ENCODE measurements at regions not wholly inside any gene's neighbourhood (a gene's known extent, or its start where the extent isn't known, plus 50 kb on each side); places are given as distances from the start of the nearest gene placed in this dataset.
"Not testable (repeated sequence)": the region's sequence is repeated elsewhere in the genome, so short reads cannot be mapped to it uniquely, and the experiment has no call there.

DNA sequence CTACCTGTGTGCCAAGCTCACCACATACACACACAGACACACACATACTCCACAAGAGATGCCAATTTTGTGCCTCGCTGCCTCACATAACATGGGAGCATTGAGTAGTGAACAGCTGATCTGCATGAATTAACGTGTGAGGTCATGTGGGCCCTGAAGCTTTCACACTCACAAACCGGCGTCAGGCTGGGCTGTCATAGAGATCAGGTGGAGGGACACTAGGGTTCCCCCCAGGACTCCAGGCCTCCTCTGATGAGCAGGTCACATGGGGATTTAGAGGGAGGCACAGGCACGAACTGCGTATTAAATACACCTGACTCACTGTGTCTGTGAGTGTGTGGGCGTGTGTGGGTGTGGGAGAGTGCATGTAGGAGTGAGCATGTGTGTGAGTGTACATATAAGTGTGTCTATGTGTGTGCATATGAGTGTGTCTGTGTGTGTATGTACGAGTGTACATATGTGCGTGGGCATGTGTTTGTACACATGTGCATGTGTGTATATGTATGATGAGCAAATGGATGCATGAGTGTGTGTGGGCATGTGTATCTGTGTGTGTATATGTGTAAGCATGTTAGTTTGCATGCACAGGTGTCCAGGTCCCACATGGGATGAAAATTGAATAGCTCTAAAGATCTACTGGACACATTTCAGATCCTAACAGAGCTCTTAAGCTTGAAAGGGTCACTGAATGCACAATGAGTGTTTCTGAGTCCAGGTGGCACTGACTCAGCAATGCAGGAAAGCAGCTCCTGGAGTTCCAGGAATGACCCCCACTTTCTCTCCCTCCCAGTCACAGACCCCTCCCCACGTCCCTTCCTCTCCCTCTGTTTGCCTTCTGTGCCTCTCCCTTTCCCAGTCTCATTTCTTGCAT, 336.6 kb downstream of the PREX1 start:
- DNase-seq (ENCODE audit: low spot score), result no peak

DNA sequence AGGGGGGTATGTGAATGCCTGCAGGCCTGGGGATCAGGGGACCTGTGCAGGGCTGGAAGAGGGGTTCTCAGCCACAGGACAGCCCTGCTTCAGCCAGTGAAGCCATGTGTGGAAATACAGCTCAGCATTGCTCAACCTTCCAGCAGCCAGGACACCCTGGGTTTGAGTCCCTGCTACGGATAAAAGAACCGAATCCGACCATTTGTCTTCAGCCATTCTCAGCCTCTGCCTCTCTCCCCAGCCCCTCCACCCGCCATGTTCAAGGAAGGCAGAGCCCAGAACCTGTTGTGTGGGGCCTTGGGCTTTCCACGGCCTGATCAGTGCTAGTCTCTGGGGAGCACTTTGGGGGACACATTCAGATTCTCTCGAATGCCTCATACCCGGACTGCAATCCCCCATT, 337.5 kb downstream of the PREX1 start:
- not testable (repeated sequence) for DNase-seq (ENCODE audit: low spot score)

DNA sequence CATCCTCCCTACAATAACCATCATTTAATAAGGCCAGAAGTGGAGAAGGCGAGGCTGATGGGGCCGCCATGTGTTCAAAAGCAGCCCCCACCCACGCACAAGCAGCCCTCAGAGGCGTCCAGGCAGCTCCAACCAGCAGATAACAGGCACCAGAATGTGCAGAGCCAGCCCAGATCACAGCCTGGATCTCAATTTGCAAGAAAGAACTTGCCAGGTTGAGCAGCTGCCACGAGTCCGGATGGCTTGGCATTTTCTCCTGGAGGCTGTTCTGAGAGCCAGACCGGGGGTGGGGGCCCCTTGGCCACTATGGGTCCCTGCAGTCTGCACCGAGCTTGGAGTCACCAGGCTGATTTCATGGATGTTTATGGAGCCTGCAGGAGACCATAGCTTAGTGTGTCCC, 338.1 kb downstream of the PREX1 start:
- DNase-seq (ENCODE audit: low spot score), result no peak

DNA sequence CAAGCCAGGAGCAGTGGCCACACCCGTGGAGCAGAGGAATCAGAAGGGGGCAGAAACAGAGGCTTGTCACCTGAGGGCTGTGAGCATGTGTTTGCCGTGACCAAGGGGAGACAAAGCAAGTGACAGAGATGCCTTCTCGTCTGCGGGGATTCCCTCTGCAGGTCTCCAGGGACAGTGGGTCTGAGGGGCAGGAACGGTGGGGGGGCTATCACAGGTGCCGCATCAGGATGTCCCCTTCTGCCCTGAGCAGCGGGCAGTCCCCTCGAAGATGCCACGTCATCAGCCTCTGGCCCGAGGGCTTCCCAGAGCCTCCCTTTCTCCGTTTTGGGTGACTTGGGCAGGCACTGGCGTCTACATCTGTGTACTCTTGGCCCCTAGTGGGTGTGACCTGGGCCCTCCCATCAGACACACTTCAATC, 338.7 kb downstream of the PREX1 start:
- DNase-seq (ENCODE audit: low spot score), result no peak

DNA sequence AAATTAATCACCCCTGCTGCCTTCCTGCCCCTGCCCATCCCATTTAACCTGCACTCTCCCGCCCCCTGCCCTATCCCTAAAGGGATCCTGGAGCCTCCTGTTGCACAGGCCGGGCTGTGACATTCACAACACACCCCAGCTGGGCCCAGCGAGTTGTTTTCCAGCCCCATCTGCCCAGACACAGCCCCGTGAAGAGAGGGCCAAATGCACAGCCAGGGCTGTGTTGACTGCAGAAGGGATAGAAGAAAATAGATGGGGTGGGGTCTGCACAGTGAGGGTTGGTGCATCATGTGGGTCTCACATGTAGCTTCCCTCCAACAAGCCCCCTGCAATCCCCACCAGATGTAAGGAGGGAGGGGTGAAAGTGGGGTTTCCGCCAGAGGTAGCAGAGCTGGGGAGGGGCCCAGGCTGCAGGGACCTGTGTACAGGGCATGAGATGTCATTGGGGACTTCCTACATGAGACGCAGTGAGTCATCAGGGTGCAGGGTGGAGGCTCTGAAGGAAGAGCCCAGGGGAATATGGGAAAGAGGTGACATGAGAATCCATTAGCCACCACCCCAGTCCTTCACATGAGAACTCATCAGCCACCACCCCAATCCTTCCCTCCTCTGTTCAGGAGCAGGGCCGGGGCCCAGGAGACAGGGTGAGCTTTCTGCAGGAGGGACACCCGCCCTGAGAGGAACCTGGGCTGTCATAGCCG, 339.3 kb downstream of the PREX1 start:
- not testable (repeated sequence) for DNase-seq (ENCODE audit: low spot score)

DNA sequence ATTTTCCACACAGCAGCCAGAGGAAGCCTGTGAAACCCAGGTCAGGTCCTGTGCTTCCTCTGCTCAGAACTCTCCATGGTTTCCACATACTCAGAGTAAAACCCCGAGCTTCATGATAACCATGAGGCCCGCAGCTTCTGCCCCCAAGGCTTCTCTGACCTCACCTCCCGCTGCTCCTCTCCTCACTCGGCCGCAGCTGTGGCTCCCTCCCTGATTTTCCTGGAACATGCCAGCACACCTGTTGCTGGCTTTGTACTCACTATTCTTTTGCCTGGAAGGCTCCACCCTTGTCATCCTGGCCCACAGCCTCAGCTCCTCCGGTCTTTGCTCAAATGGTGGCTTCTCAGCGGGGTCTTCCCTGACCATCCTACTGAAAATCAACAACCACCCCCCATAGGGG, 341.7 kb downstream of the PREX1 start:
- DNase-seq (ENCODE audit: low spot score), result no peak

DNA sequence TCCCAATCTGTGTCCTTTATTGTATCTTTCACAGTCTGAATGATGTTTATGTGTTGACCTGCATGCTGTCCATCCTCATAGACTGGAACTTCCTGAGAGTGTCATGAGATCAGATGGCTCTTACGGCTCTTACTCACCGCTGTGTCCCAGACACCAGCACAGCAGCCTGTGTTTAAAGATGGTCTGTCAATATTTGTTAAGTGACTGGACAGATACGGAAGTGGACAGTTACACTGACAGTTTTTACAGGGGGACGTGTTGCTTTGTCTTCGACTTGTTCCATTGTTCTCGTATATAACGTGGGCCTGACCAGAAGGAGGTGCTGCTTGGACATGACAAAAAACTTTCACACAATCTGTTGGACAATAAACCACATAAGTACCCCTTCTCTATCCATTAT, 342.6 kb downstream of the PREX1 start:
- not testable (repeated sequence) for DNase-seq (ENCODE audit: low spot score)

DNA sequence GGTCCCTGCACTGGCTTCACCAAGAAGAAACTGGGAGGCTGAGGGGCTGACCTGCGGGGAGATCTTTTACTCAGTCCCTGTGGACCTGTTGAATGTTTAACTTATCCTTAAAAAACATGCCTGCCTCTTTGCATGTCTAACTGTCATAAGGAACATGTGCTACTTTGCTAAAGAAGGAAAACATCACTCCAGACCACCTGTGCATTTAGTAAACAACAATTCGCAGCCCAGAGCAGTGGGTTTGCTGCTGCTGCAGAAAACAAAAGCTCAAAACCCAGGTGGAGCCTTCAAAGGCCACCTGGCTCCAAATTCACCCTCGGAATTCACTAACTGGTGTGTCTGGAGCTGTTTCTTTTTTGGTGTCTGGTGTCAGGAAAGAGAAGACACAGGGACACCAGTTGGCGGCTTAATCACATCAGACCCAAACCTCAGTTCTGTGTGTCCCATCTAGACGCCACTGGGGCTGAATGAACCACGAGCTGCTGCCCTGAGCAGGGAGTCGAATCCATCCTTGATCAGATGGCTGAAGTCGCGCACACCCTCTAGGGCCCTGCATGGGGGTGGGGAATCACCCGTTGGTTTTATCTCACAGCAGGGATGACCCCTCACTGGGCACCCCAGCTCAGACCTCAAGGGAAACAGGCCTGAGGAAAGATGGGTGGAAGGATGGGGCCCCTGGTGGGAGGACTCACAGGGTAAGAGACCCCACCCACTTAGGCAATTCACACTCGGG, 344.3 kb downstream of the PREX1 start:
- no peak for DNase-seq (ENCODE audit: low spot score)

DNA sequence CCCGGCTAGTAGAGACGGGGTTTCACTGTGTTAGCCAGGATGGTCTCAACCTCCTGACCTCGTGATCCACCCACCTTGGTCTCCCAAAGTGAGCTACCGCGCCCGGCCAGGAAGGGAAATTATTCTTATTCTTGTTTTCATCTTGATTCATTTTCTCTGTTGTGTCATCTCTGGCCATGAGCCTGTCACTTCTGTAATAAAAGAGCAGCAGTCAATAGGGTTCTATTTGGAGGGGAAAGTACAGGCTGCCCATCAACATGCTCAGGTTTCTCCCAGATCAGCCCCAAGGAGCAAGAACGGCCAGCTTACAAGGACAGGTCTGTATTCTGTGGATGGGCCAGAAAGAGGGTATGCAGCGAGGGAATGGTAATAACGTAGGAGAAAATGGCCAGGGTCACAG, 345.0 kb downstream of the PREX1 start:
- no peak for DNase-seq (ENCODE audit: low spot score)

DNA sequence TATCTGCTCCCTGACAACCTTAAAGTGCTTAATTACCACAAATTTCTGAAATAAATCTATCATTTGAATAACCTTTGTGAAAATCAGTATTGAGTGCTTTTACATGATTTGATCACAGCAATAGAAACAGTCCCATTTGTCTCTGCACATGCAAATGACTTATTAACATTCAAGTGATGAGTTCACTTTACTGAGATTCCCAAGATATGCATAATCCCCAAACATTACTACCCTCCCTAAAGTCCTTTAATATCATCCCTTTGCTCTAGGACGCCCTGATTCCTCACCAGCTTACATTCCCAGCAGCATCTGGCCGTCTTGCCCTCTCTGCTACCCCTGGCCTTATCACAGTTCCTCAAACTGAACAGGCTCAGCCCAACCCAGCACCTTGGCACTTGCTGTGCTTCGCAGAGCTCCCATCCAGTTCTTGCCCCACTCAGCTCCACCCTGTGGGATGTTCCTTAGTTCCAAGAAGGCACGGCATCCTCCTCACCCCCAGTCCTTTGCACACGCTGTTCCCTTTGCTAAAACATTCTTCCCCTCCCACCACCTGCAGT, 347.5 kb downstream of the PREX1 start:
- no peak for DNase-seq (ENCODE audit: low spot score)

DNA sequence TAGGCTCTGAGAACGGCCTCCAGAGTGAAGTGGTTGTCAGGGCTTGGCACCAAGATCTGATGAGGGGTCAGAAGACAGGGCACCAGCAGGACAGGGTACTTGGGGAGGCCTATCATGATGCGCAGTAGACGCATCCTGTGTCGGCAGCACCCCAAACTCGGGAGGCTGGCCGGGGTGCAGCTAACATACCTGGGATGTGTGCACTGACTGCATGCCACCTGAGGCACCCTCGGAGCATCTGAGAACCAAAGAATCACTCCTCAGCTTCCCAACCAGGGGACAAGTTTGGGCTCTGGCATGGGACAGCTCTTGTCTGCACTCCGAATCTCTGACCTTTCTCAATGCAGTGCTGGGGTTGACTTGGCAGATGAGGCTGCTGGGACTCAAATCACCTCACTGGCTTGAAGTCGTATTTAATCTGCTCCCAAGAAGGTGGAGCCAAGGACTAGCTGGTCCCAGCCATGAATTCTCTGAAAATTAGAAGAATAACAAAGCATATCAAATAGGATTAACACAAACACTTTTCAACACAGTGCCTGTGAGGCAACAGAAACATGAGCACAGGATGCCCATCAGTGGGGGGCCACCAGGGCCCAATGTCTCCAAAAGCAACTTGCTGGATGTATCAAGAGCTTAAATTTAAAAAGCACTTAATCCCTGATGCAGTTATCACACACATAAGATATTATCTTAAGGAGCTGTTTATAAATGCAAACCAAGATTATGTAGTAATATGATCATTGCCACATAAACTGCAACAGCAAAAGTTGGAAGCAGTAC, 348.8 kb downstream of the PREX1 start:
- no peak for DNase-seq (ENCODE audit: low spot score)

DNA sequence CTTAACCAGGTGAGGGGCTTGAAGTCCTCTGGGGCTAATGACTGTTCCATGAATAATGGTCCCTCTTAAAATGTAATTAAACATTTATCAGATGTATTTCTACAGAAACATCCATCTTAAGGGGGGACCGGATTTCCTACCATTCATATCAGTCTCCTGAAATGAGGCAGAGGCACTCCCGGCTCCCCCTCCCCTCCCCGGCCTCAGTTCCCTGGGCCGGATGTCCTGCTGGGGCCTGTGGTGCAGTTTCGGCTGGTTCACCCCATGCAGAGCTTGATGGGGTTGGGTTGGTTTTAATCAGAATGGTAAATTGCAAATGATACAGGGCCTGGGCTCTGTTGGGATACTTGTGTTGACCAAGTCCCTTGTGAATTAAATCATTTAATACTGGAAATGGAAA, 349.4 kb downstream of the PREX1 start:
- DNase-seq (ENCODE audit: low spot score), result no peak

DNA sequence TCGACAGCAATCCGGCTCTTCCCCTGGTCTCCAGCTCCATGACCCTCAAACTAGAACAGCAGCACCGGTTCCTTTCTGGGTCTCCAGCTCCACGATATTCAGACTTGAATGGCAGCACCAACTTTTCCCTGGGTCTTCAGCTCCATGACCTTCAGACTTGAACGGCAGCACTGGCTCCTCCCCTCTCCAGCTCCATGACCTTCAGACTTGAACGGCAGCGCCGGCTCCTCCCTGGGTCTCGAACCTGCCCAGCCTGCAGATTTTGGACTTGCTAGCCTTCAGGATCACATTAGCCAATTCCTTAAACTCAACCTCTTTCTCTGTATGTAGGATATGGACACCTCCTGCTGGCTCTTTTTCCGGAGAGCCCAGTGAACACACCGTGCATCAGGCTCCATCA, 350.9 kb downstream of the PREX1 start:
- no peak for DNase-seq (ENCODE audit: low spot score)

DNA sequence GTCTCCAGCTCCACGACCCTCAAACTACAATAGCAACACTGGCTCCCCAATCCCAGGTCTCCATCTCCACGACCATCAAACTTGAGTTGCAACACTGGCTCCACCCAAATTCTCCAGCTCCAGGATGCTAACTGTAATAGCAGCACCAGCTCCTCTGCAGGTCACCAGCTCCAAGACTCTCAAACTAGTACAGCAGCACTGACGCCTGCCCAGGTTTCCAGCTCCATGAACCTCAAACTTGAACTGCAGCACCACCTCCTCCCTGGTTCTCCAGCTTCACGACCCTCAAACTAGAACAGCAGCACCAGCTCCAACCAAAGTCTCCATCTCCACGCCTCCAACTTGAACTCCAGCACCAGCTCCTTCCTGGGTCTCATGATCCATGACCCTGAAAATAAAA, 353.8 kb downstream of the PREX1 start:
- no peak for DNase-seq (ENCODE audit: low spot score)

DNA sequence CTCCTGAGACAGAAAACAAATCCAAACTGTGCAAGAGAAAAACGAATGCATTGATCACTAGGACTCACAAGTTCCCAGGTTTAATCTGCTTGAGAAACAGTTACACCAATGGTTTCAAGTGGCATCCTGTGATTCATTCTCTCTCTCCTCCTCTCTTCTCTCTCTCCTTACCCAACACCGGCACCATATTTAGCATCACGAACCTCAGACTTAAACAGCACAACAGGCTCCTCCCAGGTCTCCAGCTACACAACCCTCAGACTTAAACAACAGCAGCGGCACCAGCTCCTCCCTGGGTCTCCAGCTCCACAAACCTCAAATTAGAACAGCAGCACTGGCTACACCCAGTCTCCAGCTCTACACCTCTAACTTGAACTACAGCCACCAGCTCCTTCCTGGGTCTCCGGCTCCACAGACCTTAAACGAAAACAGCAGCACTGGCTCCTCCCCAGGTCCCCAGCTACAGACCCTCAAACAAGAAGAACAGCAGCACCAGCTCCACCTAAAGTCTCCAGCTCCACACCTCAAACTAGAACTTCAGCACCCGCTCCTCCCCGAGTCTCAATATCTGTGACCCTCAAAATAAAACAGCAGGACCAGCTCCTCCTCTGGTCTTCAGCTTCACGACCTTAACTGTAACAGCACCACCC, 355.9 kb downstream of the PREX1 start:
- DNase-seq (ENCODE audit: low spot score), result no peak

DNA sequence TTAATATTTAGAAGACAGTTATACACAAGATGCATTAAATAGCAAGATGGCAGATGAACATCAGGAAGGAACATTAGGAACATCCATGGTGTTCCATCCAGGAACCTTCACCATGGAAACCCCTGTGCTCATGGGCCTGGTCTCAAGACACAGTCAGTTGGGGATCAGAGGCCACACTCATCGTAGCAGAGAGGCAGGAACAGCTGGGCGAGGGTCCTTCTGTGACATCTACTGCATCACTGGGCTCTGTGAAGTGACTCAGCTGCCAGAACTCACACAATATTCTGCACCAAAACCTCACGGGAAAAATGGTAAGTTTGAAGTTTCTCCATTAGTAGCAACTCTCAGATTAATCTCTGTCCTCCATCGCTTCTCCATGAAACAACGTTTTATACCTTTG, 356.6 kb downstream of the PREX1 start:
- DNase-seq (ENCODE audit: low spot score), result no peak

DNA sequence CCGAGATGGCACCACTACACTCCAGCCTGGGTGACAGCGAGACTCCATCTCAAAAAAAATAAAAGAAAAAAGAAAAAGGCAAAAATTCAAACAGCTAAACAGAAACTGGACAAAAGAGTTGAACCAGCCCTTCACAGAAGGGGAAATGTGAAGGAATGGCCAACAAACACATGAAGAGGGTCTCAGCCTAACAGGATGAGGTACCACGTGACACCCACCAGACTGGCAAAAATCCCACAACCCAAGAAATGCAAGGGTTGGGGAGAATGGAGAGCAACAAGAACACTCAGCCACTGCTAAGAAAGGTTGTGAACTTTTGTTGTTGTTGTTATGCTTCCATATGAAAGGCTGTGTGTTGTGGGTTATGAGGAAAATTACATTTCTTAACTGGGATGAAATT, 357.7 kb downstream of the PREX1 start:
- DNase-seq (ENCODE audit: low spot score), result no peak

DNA sequence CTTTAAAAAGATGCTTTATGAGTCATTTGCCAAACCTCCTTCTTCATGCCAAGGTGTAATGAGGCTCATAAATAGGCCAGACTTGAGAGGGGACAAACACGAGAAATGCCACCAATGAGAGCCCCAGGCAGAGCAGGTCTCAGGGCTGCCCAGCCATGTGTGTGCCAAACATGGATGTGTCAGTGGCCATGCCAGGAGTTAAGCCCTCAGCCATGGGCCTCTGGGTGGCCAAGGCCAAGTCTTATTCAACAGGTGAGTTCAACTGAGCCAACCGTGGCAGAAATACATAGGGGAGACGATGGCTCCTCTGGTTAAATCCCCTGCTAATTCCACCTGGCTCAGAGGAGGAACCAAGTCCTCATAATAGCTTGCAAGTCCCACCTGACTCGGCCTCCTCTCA, 358.8 kb downstream of the PREX1 start:
- DNase-seq (ENCODE audit: low spot score), result no peak

DNA sequence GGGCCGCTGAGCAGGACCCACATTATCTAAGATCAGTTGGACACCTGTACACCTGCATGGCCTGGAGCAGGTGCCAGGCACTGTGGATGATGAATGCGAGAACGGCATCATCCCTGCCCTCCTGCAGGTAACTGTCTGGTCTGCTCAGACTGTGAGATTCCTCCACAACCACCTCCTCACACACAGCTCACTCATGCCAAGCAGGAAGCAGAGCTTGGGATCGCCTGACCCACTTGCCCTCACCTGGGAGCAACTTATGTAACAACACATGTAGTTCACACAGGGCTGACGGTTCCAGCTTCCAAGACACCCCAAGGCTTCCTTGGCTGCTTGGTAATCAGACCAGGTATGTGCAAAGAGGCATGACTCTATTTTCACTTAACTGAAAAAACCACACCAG, 359.2 kb downstream of the PREX1 start:
- DNase-seq (ENCODE audit: low spot score), result no peak

DNA sequence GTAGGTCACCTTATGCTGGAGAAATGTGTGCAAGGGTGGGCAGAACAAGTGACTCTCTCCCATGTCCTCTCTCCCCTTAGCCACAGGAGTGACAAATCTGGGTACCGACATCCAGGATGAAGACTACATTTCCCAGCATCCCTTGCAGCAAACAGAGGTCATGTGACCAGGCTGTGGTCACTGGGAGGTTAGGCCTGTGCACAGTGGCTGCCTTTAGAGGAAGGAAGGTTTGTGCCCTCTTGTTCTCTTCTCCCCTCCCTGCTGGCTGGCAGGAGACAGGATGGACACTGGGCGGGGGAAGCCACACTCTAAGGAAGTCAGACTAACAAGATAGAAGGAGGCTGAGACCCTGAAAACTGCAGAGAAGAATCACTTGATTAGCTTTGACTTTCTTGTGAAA, 360.2 kb downstream of the PREX1 start:
- DNase-seq (ENCODE audit: low spot score), result no peak

DNA sequence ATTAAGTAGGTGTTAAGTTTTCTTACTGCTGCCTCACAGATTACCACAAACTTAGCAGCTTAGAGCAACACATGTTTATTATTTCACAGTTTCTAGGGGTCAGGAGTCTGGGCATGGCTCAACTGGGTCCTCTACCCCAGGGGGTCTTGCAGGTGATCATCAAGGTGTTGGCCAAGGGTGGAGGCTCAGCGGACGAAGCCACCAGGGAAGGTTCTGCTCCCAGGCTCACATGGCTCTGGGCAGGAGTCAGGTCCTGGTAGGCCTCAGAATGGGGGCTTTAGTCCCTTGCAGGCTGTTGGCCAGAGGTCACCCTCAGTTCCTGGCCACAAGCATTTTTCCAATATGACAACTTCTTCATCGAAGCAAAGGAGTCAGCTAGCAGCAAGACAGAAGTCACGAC, 362.5 kb downstream of the PREX1 start:
- no peak for DNase-seq (ENCODE audit: low spot score)
